H1 (cell line): ENCODE measurements at regions not wholly inside any gene's neighbourhood (a gene's known extent, or its start where the extent isn't known, plus 50 kb on each side); places are given as distances from the start of the nearest gene placed in this dataset.

Experiments
- BACH1 ChIP-seq: IDR thresholded peaks from 2 replicates; pipeline ENCODE4 v1.6.1; 2012; ENCODE audit warnings: low read length, improper control_type of control experiment
- EZH2 ChIP-seq: fragments of 200-600 bp; sonication (generic); IDR thresholded peaks from 2 replicates; pipeline ENCODE4 v1.7.1; 2012; ENCODE audit warnings: low read depth, mild to moderate bottlenecking, moderate library complexity, low read length, inconsistent platforms; ENCODE audit not compliant: severe bottlenecking
- JUN ChIP-seq: IDR thresholded peaks from 2 replicates; pipeline ENCODE4 v1.6.1; 2011; ENCODE audit warnings: low read depth, mild to moderate bottlenecking, improper control_type of control experiment, low read length
- JUND ChIP-seq: IDR thresholded peaks from 2 replicates; pipeline ENCODE4 v1.6.1; 2011; ENCODE audit warnings: mild to moderate bottlenecking, improper control_type of control experiment, low read length
- SUZ12 ChIP-seq: fragments of 200-600 bp; sonication (generic); IDR thresholded peaks from 2 replicates; pipeline ENCODE4 v1.6.1; 2012; ENCODE audit warnings: mild to moderate bottlenecking, inconsistent platforms, low read length, moderate library complexity, mixed read lengths

GRCh38 chr13:88565566-88565965, 894.4 kb downstream of the SLITRK5 start (continued):
- TF ChIP-seq SUZ12 (no peak), JUND (no peak), EZH2 (no peak), JUN (no peak), BACH1 (no peak)
